ENCODE measurements at regions not wholly inside any gene's neighbourhood (a gene's known extent, or its start where the extent isn't known, plus 50 kb on each side); places are given as distances from the start of the nearest gene placed in this dataset.
"Not testable (repeated sequence)": the region's sequence is repeated elsewhere in the genome, so short reads cannot be mapped to it uniquely, and the experiment has no call there.

GRCh38 chr5:66425842-66426241, 170.4 kb upstream of the MAST4 start:
- no peak for FAIRE-seq

- FAIRE-seq = no peak
These were observed 169.7 kb upstream of the MAST4 start for GRCh38 chr5:66426259-66427138.

- FAIRE-seq = no peak
These were observed 169.1 kb upstream of the MAST4 start for GRCh38 chr5:66427139-66427442.

GRCh38 chr5:66436721-66437120, 159.5 kb upstream of the MAST4 start:
- FAIRE-seq = no peak

GRCh38 chr5:66438087-66438486, 158.1 kb upstream of the MAST4 start:
- FAIRE-seq = no peak

- no peak for FAIRE-seq
These were observed 157.5 kb upstream of the MAST4 start for GRCh38 chr5:66438696-66439095.

GRCh38 chr5:66440202-66440680, 156.0 kb upstream of the MAST4 start:
- no peak for FAIRE-seq

- FAIRE-seq = no peak
These were observed 154.8 kb upstream of the MAST4 start for GRCh38 chr5:66441351-66441750.

- no peak for FAIRE-seq
These were observed 153.2 kb upstream of the MAST4 start for GRCh38 chr5:66442951-66443445.

- FAIRE-seq = no peak
These were observed 152.6 kb upstream of the MAST4 start for GRCh38 chr5:66443462-66444130.

- not testable (repeated sequence) for FAIRE-seq
These were observed 148.1 kb upstream of the MAST4 start for GRCh38 chr5:66448070-66448469.

- FAIRE-seq = no peak
These were observed 146.0 kb upstream of the MAST4 start for GRCh38 chr5:66450237-66450636.

- no peak for FAIRE-seq
These were observed 145.2 kb upstream of the MAST4 start for GRCh38 chr5:66450988-66451387.

- no peak for FAIRE-seq
These were observed 144.1 kb upstream of the MAST4 start for GRCh38 chr5:66452109-66452508.

- FAIRE-seq = no peak
These were observed 141.8 kb upstream of the MAST4 start for GRCh38 chr5:66454186-66455078.

- no peak for FAIRE-seq
These were observed 136.5 kb upstream of the MAST4 start for GRCh38 chr5:66459728-66460127.

GRCh38 chr5:66467564-66467963, 128.6 kb upstream of the MAST4 start:
- FAIRE-seq = no peak

GRCh38 chr5:66469684-66470083, 126.5 kb upstream of the MAST4 start:
- FAIRE-seq = no peak

GRCh38 chr5:66472010-66472409, 124.2 kb upstream of the MAST4 start:
- no peak for FAIRE-seq

- no peak for FAIRE-seq
These were observed 120.5 kb upstream of the MAST4 start for GRCh38 chr5:66475731-66476130.

GRCh38 chr5:66477596-66477995, 118.6 kb upstream of the MAST4 start:
- no peak for FAIRE-seq

- FAIRE-seq = no peak
These were observed 101.8 kb upstream of the MAST4 start for GRCh38 chr5:66494437-66494836.

- FAIRE-seq = no peak
These were observed 97.4 kb upstream of the MAST4 start for GRCh38 chr5:66498791-66499207.

Data from colon (tissue), 2 donors.